Testis (tissue), 2 donors: ENCODE measurements at regions not wholly inside any gene's neighbourhood (a gene's known extent, or its start where the extent isn't known, plus 50 kb on each side); places are given as distances from the start of the nearest gene placed in this dataset.

Experiments
- POLR2A ChIP-seq: fragments of 450-650 bp; IDR thresholded peaks from one replicate; pipeline ENCODE4 v1.6.1; 2017; ENCODE audit warnings: antibody characterized with exemption, mild to moderate bottlenecking, moderate library complexity
- TF ChIP-seq, protein P1 (sequence below), 3 experiments: fragments of 450-650 bp in 2 of 3; fragments of 200-600 bp in 1 of 3; sonication (generic) in 1 of 3; IDR thresholded peaks; one replicate each; pipeline ENCODE4 v1.5.1; 2016 to 2019; ENCODE audit warnings: antibody characterized with exemption in 3 of 3, mild to moderate bottlenecking in 2 of 3, moderate library complexity in 1 of 3

DNA sequence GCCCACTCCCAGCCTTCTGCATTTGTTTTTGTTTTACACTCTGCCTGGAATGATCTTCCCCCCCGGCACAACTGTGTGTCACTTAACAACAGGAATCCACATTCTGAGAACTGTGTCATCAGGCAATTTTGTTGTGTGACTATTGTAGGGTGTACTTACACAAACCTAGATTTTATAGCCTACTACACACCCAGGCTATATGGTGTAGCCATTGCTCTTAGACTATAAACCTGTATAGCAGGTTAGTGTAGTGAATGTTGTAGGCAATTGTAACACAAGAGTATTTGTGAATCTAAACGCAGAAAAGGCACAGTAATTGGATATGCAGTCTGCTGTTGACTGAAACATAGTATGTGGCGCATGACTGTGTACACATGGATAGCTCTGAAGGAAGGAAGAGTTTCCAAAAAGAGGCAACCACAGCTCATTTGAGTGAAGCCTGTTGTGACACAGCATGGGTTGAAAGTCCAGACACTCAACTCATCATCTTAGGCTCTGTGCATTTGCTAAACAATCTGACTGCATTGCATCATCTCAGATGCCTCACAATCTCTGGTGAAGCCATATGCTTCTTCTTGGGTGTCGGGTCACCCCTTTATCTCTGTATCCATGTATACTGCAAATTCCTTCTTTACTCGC, 506.6 kb upstream of the SPHKAP start:
- TF ChIP-seq, protein P1, sequence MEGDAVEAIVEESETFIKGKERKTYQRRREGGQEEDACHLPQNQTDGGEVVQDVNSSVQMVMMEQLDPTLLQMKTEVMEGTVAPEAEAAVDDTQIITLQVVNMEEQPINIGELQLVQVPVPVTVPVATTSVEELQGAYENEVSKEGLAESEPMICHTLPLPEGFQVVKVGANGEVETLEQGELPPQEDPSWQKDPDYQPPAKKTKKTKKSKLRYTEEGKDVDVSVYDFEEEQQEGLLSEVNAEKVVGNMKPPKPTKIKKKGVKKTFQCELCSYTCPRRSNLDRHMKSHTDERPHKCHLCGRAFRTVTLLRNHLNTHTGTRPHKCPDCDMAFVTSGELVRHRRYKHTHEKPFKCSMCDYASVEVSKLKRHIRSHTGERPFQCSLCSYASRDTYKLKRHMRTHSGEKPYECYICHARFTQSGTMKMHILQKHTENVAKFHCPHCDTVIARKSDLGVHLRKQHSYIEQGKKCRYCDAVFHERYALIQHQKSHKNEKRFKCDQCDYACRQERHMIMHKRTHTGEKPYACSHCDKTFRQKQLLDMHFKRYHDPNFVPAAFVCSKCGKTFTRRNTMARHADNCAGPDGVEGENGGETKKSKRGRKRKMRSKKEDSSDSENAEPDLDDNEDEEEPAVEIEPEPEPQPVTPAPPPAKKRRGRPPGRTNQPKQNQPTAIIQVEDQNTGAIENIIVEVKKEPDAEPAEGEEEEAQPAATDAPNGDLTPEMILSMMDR (IDR thresholded peaks at IDR 0.05): no peak
- no peak for TF ChIP-seq POLR2A
